NCI-H128 (cell line): ENCODE measurements at regions not wholly inside any gene's neighbourhood (a gene's known extent, or its start where the extent isn't known, plus 50 kb on each side); places are given as distances from the start of the nearest gene placed in this dataset.
"Not testable (repeated sequence)": the region's sequence is repeated elsewhere in the genome, so short reads cannot be mapped to it uniquely, and the experiment has no call there.

Experiments used
- DNase-seq: peaks from one replicate; lab custom pipeline; 2025; ENCODE audit not compliant: unreplicated experiment; lab: John Stamatoyannopoulos, UW

- no peak for DNase-seq
Measured at GRCh38 chr9:11141357-11141756, 528.6 kb upstream of the PTPRD start.

- no peak for DNase-seq
Measured at GRCh38 chr9:11142965-11143738, 530.4 kb upstream of the PTPRD start.

- no peak for DNase-seq
Measured at GRCh38 chr9:11144746-11145145, 531.9 kb upstream of the PTPRD start.

- no peak for DNase-seq
Measured at GRCh38 chr9:11148189-11148588, 535.4 kb upstream of the PTPRD start.

- DNase-seq = no peak
Measured at GRCh38 chr9:11149065-11149464, 536.3 kb upstream of the PTPRD start.

- no peak for DNase-seq
Measured at GRCh38 chr9:11158063-11158462, 545.3 kb upstream of the PTPRD start.

GRCh38 chr9:11158676-11159075 is 545.9 kb upstream of the PTPRD start:
- no peak for DNase-seq

- DNase-seq = no peak
Measured at GRCh38 chr9:11159318-11159862, 546.6 kb upstream of the PTPRD start.

GRCh38 chr9:11163843-11164242 is 551.0 kb upstream of the PTPRD start:
- DNase-seq = no peak

GRCh38 chr9:11182001-11182400 is 569.2 kb upstream of the PTPRD start:
- DNase-seq = no peak

GRCh38 chr9:11190719-11191118 is 577.9 kb upstream of the PTPRD start:
- DNase-seq = no peak

GRCh38 chr9:11192993-11193392 is 580.2 kb upstream of the PTPRD start:
- DNase-seq = no peak

- DNase-seq = no peak
Measured at GRCh38 chr9:11194246-11194645, 581.4 kb upstream of the PTPRD start.

GRCh38 chr9:11196840-11197365 is 584.1 kb upstream of the PTPRD start:
- not testable (repeated sequence) for DNase-seq

- no peak for DNase-seq
Measured at GRCh38 chr9:11199335-11199734, 586.5 kb upstream of the PTPRD start.

- DNase-seq = no peak
Measured at GRCh38 chr9:11204521-11204920, 591.7 kb upstream of the PTPRD start.

- no peak for DNase-seq
Measured at GRCh38 chr9:11206925-11207324, 594.1 kb upstream of the PTPRD start.

GRCh38 chr9:11233696-11234095 is 620.9 kb upstream of the PTPRD start:
- DNase-seq = no peak

GRCh38 chr9:11235061-11235460 is 622.3 kb upstream of the PTPRD start:
- no peak for DNase-seq

GRCh38 chr9:11241779-11242178 is 629.0 kb upstream of the PTPRD start:
- no peak for DNase-seq

GRCh38 chr9:11257992-11258391 is 645.2 kb upstream of the PTPRD start:
- DNase-seq = no peak

GRCh38 chr9:11269036-11269435 is 656.2 kb upstream of the PTPRD start:
- no peak for DNase-seq
